ENCODE measurements at regions not wholly inside any gene's neighbourhood (a gene's known extent, or its start where the extent isn't known, plus 50 kb on each side); places are given as distances from the start of the nearest gene placed in this dataset.

DNA sequence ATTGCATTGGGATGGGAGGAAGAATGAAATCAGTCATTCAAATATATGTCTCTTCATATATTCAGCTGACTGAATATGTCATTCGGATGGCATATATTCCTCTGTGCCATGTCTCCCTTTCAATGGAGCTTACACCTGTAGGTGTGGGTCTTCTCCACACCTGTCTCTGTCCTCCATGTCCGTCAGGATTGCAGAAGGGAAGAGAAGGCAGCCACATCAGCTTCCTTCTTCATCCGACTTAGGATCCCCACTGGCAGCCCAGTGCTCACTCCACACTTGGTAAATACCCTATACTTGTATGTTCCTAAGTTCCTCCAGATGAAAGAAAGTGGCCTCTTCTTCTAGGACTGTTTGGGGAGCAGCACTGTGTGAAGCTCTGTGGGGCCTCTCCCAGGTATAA lies 250.1 kb downstream of the BCL2 start:
- TF ChIP-seq ZNF260 (CRISPR knock-in tag; IDR thresholded peaks at IDR 0.05; ENCODE audit: borderline replicate concordance, low read depth), result no peak
- TF ChIP-seq ZFAT (CRISPR knock-in tag; conservative IDR thresholded peaks at IDR 0.05), result no peak
- TF ChIP-seq ZNF781 (CRISPR knock-in tag; IDR thresholded peaks at IDR 0.05; ENCODE audit: borderline replicate concordance, not compliant biosample characterization), result no peak

Data from HepG2 (cell line).